ENCODE measurements at regions not wholly inside any gene's neighbourhood (a gene's known extent, or its start where the extent isn't known, plus 50 kb on each side); places are given as distances from the start of the nearest gene placed in this dataset.

- H3K4me3 ChIP-seq (ENCODE audit: low read depth, low read length) = no peak overlapping the region
- CTCF ChIA-PET = no interaction called here
- H3K4me1 ChIP-seq (ENCODE audit: control insufficient read depth, insufficient read depth, low read length) = peaks cover 1% of the 10 kb centered on the region; the same call in 1 of the 2 replicates
- no peak for TF ChIP-seq ZNF747 (tag by site-specific recombination; IDR thresholded peaks at IDR 0.05)
- no peaks in the 10 kb centered on the region for H3K36me3 ChIP-seq (ENCODE audit: control insufficient read depth in 2 of 2, insufficient read depth in 1 of 2, low read length in 2 of 2)
- no peak overlapping the region for H3K27ac ChIP-seq (ENCODE audit: extremely low read depth, low read depth, low read length)
- POLR2A ChIA-PET = interaction anchor here (0.6 kb wide), 1 partner anchor 44 kb away, joined by 6 read pairs; no protein-coding TSS in a partner anchor
- H3K9me3 ChIP-seq (ENCODE audit: control insufficient read depth, insufficient read depth, low read depth, low read length) = no peaks in the 10 kb centered on the region
These were observed 51.6 kb upstream of the FHL2 start for GRCh38 chr2:105450471-105450870.

- POLR2A ChIA-PET = no interaction called here
- no peak overlapping the region for H3K4me3 ChIP-seq (ENCODE audit: low read depth, low read length)
- no peaks in the 10 kb centered on the region for H3K4me1 ChIP-seq (ENCODE audit: control insufficient read depth, insufficient read depth, low read length)
- CTCF ChIA-PET = no interaction called here
- no peaks in the 10 kb centered on the region for H3K36me3 ChIP-seq (ENCODE audit: control insufficient read depth in 2 of 2, insufficient read depth in 1 of 2, low read length in 2 of 2)
- no peak overlapping the region for H3K27ac ChIP-seq (ENCODE audit: extremely low read depth, low read depth, low read length)
- no peaks in the 10 kb centered on the region for H3K9me3 ChIP-seq (ENCODE audit: control insufficient read depth, insufficient read depth, low read depth, low read length)
- TF ChIP-seq BCL6B (tag by site-specific recombination; IDR thresholded peaks at IDR 0.05) (no peak), ZNF777 (tag by site-specific recombination; IDR thresholded peaks at IDR 0.05; ENCODE audit: borderline replicate concordance) (no peak), ZNF426 (tag by site-specific recombination; IDR thresholded peaks at IDR 0.05) (no peak), ZNF654 (tag by site-specific recombination; IDR thresholded peaks at IDR 0.05; ENCODE audit: low read depth) (no peak), GLIS1 (tag by site-specific recombination; IDR thresholded peaks at IDR 0.05) (no peak), ZNF433 (tag by site-specific recombination; IDR thresholded peaks at IDR 0.05; ENCODE audit: low read depth) (no peak), ZNF155 (tag by site-specific recombination; IDR thresholded peaks at IDR 0.05) (no peak), CTCF (tag by site-specific recombination; IDR thresholded peaks at IDR 0.05) (no peak), ZNF843 (tag by site-specific recombination; IDR thresholded peaks at IDR 0.05) (no peak), ZNF133 (tag by site-specific recombination; IDR thresholded peaks at IDR 0.05) (peak; percentile 11; the same call in 1 of the 2 replicates), ZNF704 (tag by site-specific recombination; IDR thresholded peaks at IDR 0.05) (no peak), ZNF202 (tag by site-specific recombination; IDR thresholded peaks at IDR 0.05; ENCODE audit: borderline replicate concordance) (no peak), KLF1 (tag by site-specific recombination; IDR thresholded peaks at IDR 0.05) (peak; percentile 87), REPIN1 (tag by site-specific recombination; IDR thresholded peaks at IDR 0.05; ENCODE audit: low read depth) (no peak), ZNF670 (tag by site-specific recombination; IDR thresholded peaks at IDR 0.05; ENCODE audit: low read depth) (no peak), ZNF580 (tag by site-specific recombination; IDR thresholded peaks at IDR 0.05) (no peak), SCRT1 (tag by site-specific recombination; IDR thresholded peaks at IDR 0.05; ENCODE audit: borderline replicate concordance) (peak; percentile 75), ZNF423 (tag by site-specific recombination; IDR thresholded peaks at IDR 0.05) (no peak), TRIM28 (IDR thresholded peaks at IDR 0.05; ENCODE audit: borderline replicate concordance, low read length) (no peak), ZBTB6 (tag by site-specific recombination; IDR thresholded peaks at IDR 0.05) (no peak), KLF17 (tag by site-specific recombination; IDR thresholded peaks at IDR 0.05) (peak; percentile 91), ZNF146 (tag by site-specific recombination; IDR thresholded peaks at IDR 0.05) (no peak), SCRT2 (tag by site-specific recombination; IDR thresholded peaks at IDR 0.05) (peak; percentile 97), ZNF404 (tag by site-specific recombination; IDR thresholded peaks at IDR 0.05) (no peak), ZNF292 (tag by site-specific recombination; IDR thresholded peaks at IDR 0.05; ENCODE audit: borderline replicate concordance, low read depth) (no peak), FEZF1 (tag by site-specific recombination; IDR thresholded peaks at IDR 0.05) (peak; percentile 91), ZNF391 (tag by site-specific recombination; IDR thresholded peaks at IDR 0.05; ENCODE audit: borderline replicate concordance, low read depth) (no peak), HOXD13 (CRISPR knock-in tag; IDR thresholded peaks at IDR 0.05; ENCODE audit: borderline replicate concordance) (no peak), ZBTB17 (tag by site-specific recombination; IDR thresholded peaks at IDR 0.05) (peak; percentile 78), ZNF335 (tag by site-specific recombination; conservative IDR thresholded peaks at IDR 0.05) (no peak)
These were observed 50.2 kb upstream of the FHL2 start for GRCh38 chr2:105449076-105449475.
